GM23338 (cell line): ENCODE measurements at regions not wholly inside any gene's neighbourhood (a gene's known extent, or its start where the extent isn't known, plus 50 kb on each side); places are given as distances from the start of the nearest gene placed in this dataset.

Source experiments
- ATAC-seq: fragments of 200-7000 bp; cut with Tn5 transposase; 3 replicates; pipeline ENCODE4 v1.9.1; 2020
- DNase-seq: peaks from one replicate; pipeline ENCODE4 v3.0.0-alpha.2; 2015; ENCODE audit warnings: low spot score
- H2AFZ ChIP-seq: fragments of 200-600 bp; sonication (generic); 2 replicates; pipeline ENCODE4 v1.8.0; 2016; ENCODE audit warnings: antibody characterized with exemption, mild to moderate bottlenecking, moderate library complexity
- H3F3A ChIP-seq: fragments of 200-600 bp; sonication (generic); replicated peaks from 2 replicates; pipeline ENCODE4 v1.8.0; 2017; ENCODE audit warnings: antibody characterized with exemption, mixed run types, low read depth
- H3K27ac ChIP-seq: fragments of 200-600 bp; sonication (generic); 2 replicates; pipeline ENCODE4 v1.6.1; 2016; ENCODE audit warnings: low read depth
- H3K27me3 ChIP-seq: fragments of 200-600 bp; sonication (generic); 2 replicates; pipeline ENCODE4 v1.8.0; 2016; ENCODE audit warnings: mild to moderate bottlenecking, mixed run types, moderate library complexity; ENCODE audit not compliant: insufficient read depth
- H3K36me3 ChIP-seq: fragments of 200-600 bp; sonication (generic); 2 replicates; pipeline ENCODE4 v1.8.0; 2016; ENCODE audit warnings: mild to moderate bottlenecking; ENCODE audit not compliant: insufficient read depth
- H3K4me1 ChIP-seq: fragments of 200-600 bp; sonication (generic); 2 replicates; pipeline ENCODE4 v1.8.0; 2016; ENCODE audit warnings: mild to moderate bottlenecking, moderate library complexity; ENCODE audit not compliant: insufficient read depth
- H3K4me2 ChIP-seq: fragments of 200-600 bp; sonication (generic); 2 replicates; pipeline ENCODE4 v1.7.1; 2017; ENCODE audit warnings: mixed run types
- H3K4me3 ChIP-seq: fragments of 200-600 bp; sonication (generic); 2 replicates; pipeline ENCODE4 v1.6.1; 2016; ENCODE audit warnings: mixed run types
- H3K79me2 ChIP-seq: fragments of 200-600 bp; sonication (generic); replicated peaks from 2 replicates; pipeline ENCODE4 v1.8.0; 2017; ENCODE audit warnings: mild to moderate bottlenecking; ENCODE audit not compliant: insufficient read depth
- H3K9me2 ChIP-seq: fragments of 200-600 bp; sonication (generic); 2 replicates; pipeline ENCODE4 v1.8.0; 2017; ENCODE audit not compliant: insufficient read depth
- H4K20me1 ChIP-seq: fragments of 200-600 bp; sonication (generic); replicated peaks from 2 replicates; pipeline ENCODE4 v1.8.0; 2017; ENCODE audit warnings: mild to moderate bottlenecking; ENCODE audit not compliant: insufficient read depth
- H3K27ac Mint-ChIP-seq: 2 replicates; pipeline ENCODE4 v1.8.0; 2020; ENCODE audit warnings: inconsistent platforms, mild to moderate bottlenecking, moderate library complexity, mixed read lengths
- H3K27me3 Mint-ChIP-seq: 3 replicates; pipeline ENCODE4 v1.8.0; 2022; ENCODE audit warnings: low read depth, mild to moderate bottlenecking, moderate library complexity, mixed read lengths, inconsistent platforms; ENCODE audit not compliant: insufficient read depth, poor library complexity
- H3K36me3 Mint-ChIP-seq: 3 replicates; pipeline ENCODE4 v1.8.0; 2021; ENCODE audit warnings: low read depth, mild to moderate bottlenecking, inconsistent platforms, moderate library complexity, mixed read lengths
- H3K4me1 Mint-ChIP-seq: 3 replicates; pipeline ENCODE4 v1.8.0; 2020; ENCODE audit warnings: mild to moderate bottlenecking, inconsistent platforms, mixed read lengths
- H3K4me3 Mint-ChIP-seq: 3 replicates; pipeline ENCODE4 v1.8.0; 2021; ENCODE audit warnings: moderate library complexity, mild to moderate bottlenecking, inconsistent platforms, mixed read lengths
- H3K9me3 Mint-ChIP-seq: 3 replicates; pipeline ENCODE4 v1.8.0; 2020; ENCODE audit warnings: moderate library complexity, mild to moderate bottlenecking, inconsistent platforms, mixed read lengths
- CREB1 ChIP-seq: fragments of 250-450 bp; sonication (Bioruptor Pico); IDR thresholded peaks from 2 replicates; pipeline ENCODE4 v1.5.0; 2020; ENCODE audit warnings: low read depth, mild to moderate bottlenecking, moderate library complexity
- EZH2 ChIP-seq: fragments of 200-600 bp; sonication (generic); IDR thresholded peaks from one replicate; pipeline ENCODE4 v1.8.0; 2017; ENCODE audit warnings: antibody characterized with exemption, mild to moderate bottlenecking, low read depth; ENCODE audit not compliant: unreplicated experiment
- EZH2phosphoT487 ChIP-seq: fragments of 200-600 bp; sonication (generic); IDR thresholded peaks from one replicate; pipeline ENCODE4 v1.8.1; 2018; ENCODE audit warnings: antibody characterized with exemption; ENCODE audit not compliant: unreplicated experiment
- JUNB ChIP-seq: IDR thresholded peaks from one replicate; pipeline ENCODE4 v1.6.1; 2016; ENCODE audit warnings: antibody characterized with exemption; ENCODE audit not compliant: unreplicated experiment
- NANOG ChIP-seq: IDR thresholded peaks from 2 replicates; pipeline ENCODE4 v1.6.1; 2016; ENCODE audit warnings: antibody characterized with exemption, borderline replicate concordance
- POLR2AphosphoS5 ChIP-seq: IDR thresholded peaks from 2 replicates; pipeline ENCODE4 v1.6.1; 2016; ENCODE audit warnings: antibody characterized with exemption, low read depth
- ZNF114 ChIP-seq: fragments of 250-450 bp; sonication (Bioruptor Pico); IDR thresholded peaks from 2 replicates; pipeline ENCODE4 v1.5.0; 2020; ENCODE audit warnings: mild to moderate bottlenecking, moderate library complexity
- TF ChIP-seq, protein P1 (sequence below), 2 experiments: fragments of 200-600 bp in 1 of 2; sonication (generic) in 1 of 2; conservative IDR thresholded peaks; 2 replicates each; pipeline versions ENCODE4 v1.5.1 to v1.6.1; 2016 to 2017; ENCODE audit warnings: antibody characterized with exemption in 2 of 2, low read depth in 2 of 2, mild to moderate bottlenecking in 2 of 2, moderate library complexity in 1 of 2
- TF ChIP-seq, protein P2 (sequence below): IDR thresholded peaks from 2 replicates; pipeline ENCODE4 v1.6.1; 2016; ENCODE audit warnings: antibody characterized with exemption
- TF ChIP-seq, protein P3 (sequence below): IDR thresholded peaks from one replicate; pipeline ENCODE4 v1.6.1; 2018; ENCODE audit warnings: antibody characterized with exemption; ENCODE audit not compliant: unreplicated experiment

DNA sequence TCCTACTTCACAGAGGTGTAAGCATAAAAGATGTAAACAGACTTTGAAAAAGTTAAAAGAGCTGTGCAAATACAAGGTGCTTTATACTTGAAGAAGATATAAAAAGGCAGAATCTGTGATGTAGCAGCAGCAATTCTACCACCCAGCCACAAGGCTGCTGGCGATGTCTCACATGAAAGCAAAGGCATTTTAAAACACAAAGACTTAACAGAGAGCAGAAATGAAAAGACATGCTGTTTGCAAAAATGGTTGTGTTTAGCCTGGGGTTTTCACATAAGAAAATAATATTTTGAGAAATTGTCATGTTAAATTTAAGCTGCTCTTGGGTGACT lies 85.5 kb upstream of the ZNF800 start:
- Histone ChIP-seq H3K79me2 (no peaks in the 10 kb centered on the region), H3K27ac (no peak overlapping the region), H3K9me2 (no peaks in the 10 kb centered on the region), H3K27me3 (peaks cover 4% of the 10 kb centered on the region; the same call in 1 of the 2 replicates), H2AFZ (no peak overlapping the region), H3K36me3 (no peaks in the 10 kb centered on the region), H3K4me1 (peaks cover 8% of the 10 kb centered on the region), H3K4me2 (peak overlapping the region; percentile 7; the same call in 1 of the 2 replicates), H3F3A (no peaks in the 10 kb centered on the region), H4K20me1 (no peaks in the 10 kb centered on the region), H3K4me3 (no peak overlapping the region)
- peak; percentile 66 for ATAC-seq
- no peak overlapping the region for H3K27ac Mint-ChIP-seq
- H3K27me3 Mint-ChIP-seq = peaks cover 4% of the 10 kb centered on the region
- H3K36me3 Mint-ChIP-seq = no peaks in the 10 kb centered on the region
- DNase-seq = peak; percentile 56
- H3K9me3 Mint-ChIP-seq = no peaks in the 10 kb centered on the region
- H3K4me3 Mint-ChIP-seq = no peak overlapping the region
- TF ChIP-seq NANOG (no peak), EZH2 (no peak)
- TF ChIP-seq, protein P1, sequence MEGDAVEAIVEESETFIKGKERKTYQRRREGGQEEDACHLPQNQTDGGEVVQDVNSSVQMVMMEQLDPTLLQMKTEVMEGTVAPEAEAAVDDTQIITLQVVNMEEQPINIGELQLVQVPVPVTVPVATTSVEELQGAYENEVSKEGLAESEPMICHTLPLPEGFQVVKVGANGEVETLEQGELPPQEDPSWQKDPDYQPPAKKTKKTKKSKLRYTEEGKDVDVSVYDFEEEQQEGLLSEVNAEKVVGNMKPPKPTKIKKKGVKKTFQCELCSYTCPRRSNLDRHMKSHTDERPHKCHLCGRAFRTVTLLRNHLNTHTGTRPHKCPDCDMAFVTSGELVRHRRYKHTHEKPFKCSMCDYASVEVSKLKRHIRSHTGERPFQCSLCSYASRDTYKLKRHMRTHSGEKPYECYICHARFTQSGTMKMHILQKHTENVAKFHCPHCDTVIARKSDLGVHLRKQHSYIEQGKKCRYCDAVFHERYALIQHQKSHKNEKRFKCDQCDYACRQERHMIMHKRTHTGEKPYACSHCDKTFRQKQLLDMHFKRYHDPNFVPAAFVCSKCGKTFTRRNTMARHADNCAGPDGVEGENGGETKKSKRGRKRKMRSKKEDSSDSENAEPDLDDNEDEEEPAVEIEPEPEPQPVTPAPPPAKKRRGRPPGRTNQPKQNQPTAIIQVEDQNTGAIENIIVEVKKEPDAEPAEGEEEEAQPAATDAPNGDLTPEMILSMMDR (conservative IDR thresholded peaks at IDR 0.05; ENCODE audit: low read depth in 2 of 2) = peak; percentile 9 to 48; a peak in 2 of 4 replicates
- TF ChIP-seq, protein P2, sequence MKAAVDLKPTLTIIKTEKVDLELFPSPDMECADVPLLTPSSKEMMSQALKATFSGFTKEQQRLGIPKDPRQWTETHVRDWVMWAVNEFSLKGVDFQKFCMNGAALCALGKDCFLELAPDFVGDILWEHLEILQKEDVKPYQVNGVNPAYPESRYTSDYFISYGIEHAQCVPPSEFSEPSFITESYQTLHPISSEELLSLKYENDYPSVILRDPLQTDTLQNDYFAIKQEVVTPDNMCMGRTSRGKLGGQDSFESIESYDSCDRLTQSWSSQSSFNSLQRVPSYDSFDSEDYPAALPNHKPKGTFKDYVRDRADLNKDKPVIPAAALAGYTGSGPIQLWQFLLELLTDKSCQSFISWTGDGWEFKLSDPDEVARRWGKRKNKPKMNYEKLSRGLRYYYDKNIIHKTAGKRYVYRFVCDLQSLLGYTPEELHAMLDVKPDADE = no peak
- H3K4me1 Mint-ChIP-seq = peaks cover 19% of the 10 kb centered on the region; the same call in 2 of the 3 replicates

DNA sequence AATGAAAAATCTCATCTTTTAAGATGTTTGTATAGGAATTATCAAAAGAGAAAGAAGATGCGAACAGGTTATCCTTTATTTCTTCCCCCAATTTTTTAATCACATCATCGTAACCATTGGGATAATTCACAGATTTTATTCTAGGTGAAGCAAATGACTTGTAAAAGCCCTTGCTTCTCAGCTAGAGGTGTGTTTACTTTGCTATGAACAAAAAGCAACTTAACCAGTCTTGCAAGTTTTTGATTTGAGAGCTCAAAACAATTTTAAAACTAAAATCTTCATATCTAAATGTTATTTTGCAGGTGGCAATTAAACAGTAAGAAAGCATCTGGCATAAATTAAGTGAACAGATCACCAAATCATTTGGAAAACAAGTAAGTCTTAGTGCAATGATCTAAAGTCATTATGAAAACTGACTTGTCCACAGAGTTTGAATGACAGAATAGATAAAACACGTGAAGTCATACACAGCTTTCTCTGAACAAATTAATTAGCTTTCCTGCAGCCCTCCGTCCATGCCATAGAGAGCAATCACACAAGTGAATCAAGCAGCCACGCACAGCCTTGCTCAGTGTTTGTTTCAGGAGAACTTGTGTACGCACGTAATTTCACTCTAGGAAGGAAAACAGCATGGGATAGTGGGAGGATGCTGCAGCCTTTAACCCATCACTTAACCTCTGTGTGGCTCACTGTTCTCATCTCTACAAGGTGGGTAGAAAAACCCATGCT lies 85.0 kb upstream of the ZNF800 start:
- H3K79me2 ChIP-seq = no peaks in the 10 kb centered on the region
- Mint-ChIP-seq H3K27me3 (peaks cover 4% of the 10 kb centered on the region), H3K4me1 (peaks cover 19% of the 10 kb centered on the region; the same call in 2 of the 3 replicates), H3K36me3 (no peaks in the 10 kb centered on the region), H3K9me3 (no peaks in the 10 kb centered on the region), H3K27ac (no peak overlapping the region), H3K4me3 (no peak overlapping the region)
- H3K27me3 ChIP-seq = peaks cover 4% of the 10 kb centered on the region; the same call in 1 of the 2 replicates
- ATAC-seq = peak; percentile 57
- H3K4me3 ChIP-seq = no peak overlapping the region
- no peaks in the 10 kb centered on the region for H3F3A ChIP-seq
- H4K20me1 ChIP-seq = no peaks in the 10 kb centered on the region
- peaks cover 8% of the 10 kb centered on the region for H3K4me1 ChIP-seq
- H3K9me2 ChIP-seq = no peaks in the 10 kb centered on the region
- no peak overlapping the region for H3K27ac ChIP-seq
- peak overlapping the region; percentile 7; the same call in 1 of the 2 replicates for H3K4me2 ChIP-seq
- H2AFZ ChIP-seq = no peak overlapping the region
- no peaks in the 10 kb centered on the region for H3K36me3 ChIP-seq
- no peak for DNase-seq
- TF ChIP-seq POLR2AphosphoS5 (no peak), NANOG (no peak), JUNB (no peak), ZNF114 (CRISPR knock-in tag) (no peak), CREB1 (CRISPR knock-in tag) (no peak), EZH2 (no peak), EZH2phosphoT487 (no peak)
- TF ChIP-seq, protein P3, sequence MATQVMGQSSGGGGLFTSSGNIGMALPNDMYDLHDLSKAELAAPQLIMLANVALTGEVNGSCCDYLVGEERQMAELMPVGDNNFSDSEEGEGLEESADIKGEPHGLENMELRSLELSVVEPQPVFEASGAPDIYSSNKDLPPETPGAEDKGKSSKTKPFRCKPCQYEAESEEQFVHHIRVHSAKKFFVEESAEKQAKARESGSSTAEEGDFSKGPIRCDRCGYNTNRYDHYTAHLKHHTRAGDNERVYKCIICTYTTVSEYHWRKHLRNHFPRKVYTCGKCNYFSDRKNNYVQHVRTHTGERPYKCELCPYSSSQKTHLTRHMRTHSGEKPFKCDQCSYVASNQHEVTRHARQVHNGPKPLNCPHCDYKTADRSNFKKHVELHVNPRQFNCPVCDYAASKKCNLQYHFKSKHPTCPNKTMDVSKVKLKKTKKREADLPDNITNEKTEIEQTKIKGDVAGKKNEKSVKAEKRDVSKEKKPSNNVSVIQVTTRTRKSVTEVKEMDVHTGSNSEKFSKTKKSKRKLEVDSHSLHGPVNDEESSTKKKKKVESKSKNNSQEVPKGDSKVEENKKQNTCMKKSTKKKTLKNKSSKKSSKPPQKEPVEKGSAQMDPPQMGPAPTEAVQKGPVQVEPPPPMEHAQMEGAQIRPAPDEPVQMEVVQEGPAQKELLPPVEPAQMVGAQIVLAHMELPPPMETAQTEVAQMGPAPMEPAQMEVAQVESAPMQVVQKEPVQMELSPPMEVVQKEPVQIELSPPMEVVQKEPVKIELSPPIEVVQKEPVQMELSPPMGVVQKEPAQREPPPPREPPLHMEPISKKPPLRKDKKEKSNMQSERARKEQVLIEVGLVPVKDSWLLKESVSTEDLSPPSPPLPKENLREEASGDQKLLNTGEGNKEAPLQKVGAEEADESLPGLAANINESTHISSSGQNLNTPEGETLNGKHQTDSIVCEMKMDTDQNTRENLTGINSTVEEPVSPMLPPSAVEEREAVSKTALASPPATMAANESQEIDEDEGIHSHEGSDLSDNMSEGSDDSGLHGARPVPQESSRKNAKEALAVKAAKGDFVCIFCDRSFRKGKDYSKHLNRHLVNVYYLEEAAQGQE = no peak
- TF ChIP-seq, protein P1 (conservative IDR thresholded peaks at IDR 0.05; ENCODE audit: low read depth in 2 of 2) = no peak
- TF ChIP-seq, protein P2 = no peak
